HepG2 (cell line): ENCODE measurements at regions not wholly inside any gene's neighbourhood (a gene's known extent, or its start where the extent isn't known, plus 50 kb on each side); places are given as distances from the start of the nearest gene placed in this dataset.

Experiments
- KLF16 ChIP-seq, 2 experiments: sonication (generic) in 1 of 2; formaldehyde crosslinking in 1 of 2; IDR thresholded peaks; 2 replicates each; pipeline versions ENCODE4 v1.6.1 to v1.8.0; 2016 to 2023; ENCODE audit warnings: missing genetic modification reagents in 2 of 2, missing compliant biosample characterization in 1 of 2
- ZBTB42 ChIP-seq: sonication (generic); formaldehyde crosslinking; IDR thresholded peaks from 2 replicates; pipeline ENCODE4 v1.5.0; 2020; ENCODE audit warnings: mild to moderate bottlenecking, missing genetic modification reagents
- ZHX2 ChIP-seq, 2 experiments: sonication (generic) in 1 of 2; formaldehyde crosslinking in 1 of 2; IDR thresholded peaks; 2 replicates each; pipeline versions ENCODE4 v1.6.1 to v1.9.0; 2014 to 2022; ENCODE audit warnings: antibody characterized with exemption in 1 of 2, borderline replicate concordance in 1 of 2, inconsistent platforms in 1 of 2, low read depth in 1 of 2, missing genetic modification reagents in 1 of 2
- ZNF710 ChIP-seq: sonication (generic); formaldehyde crosslinking; IDR thresholded peaks from 2 replicates; pipeline ENCODE4 v1.5.0; 2020; ENCODE audit warnings: mild to moderate bottlenecking, missing genetic modification reagents, borderline replicate concordance

- no peak for TF ChIP-seq ZHX2 (IDR thresholded peaks at IDR 0.05; ENCODE audit: low read depth)
- no peak for TF ChIP-seq ZHX2 (CRISPR knock-in tag; IDR thresholded peaks at IDR 0.05; ENCODE audit: borderline replicate concordance)
- no peak for TF ChIP-seq ZNF710 (CRISPR knock-in tag)
- no peak for TF ChIP-seq KLF16 (CRISPR knock-in tag; IDR thresholded peaks at IDR 0.05)
- TF ChIP-seq ZBTB42 (CRISPR knock-in tag): no peak
Measured at GRCh38 chr12:89087149-89087825, 265.0 kb downstream of the DUSP6 start (continued).
